ENCODE measurements at regions not wholly inside any gene's neighbourhood (a gene's known extent, or its start where the extent isn't known, plus 50 kb on each side); places are given as distances from the start of the nearest gene placed in this dataset.

DNA sequence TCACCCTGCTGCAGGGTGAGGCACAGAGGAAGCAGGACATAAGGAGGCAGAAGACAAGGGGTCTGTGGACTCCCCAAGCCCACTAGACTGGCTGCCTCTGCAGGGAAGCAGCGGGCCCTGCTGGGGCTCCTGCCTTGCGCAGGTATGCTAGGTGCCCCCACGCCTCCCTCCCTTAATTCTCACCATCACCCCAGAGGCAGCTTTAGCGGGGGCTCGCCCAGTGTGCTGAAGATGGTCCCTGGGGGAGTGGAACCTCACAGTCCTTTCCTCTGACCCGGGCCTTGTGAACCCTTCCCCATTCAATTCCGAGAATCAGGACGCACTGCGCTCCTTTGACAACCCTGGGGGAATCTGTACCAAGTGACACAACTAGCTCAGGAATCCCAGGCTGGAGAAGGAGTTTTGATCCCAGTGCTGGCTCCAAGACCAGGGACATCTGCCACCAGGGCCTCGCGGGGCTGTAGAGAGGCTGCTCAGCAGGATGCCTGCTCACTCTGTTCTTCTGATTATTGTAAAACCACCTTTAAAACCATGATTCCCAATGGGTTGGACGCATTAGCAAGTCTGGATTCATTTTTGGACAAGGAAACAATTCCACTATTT lies 468.4 kb downstream of the TCERG1L start:
- TF ChIP-seq, protein P1, sequence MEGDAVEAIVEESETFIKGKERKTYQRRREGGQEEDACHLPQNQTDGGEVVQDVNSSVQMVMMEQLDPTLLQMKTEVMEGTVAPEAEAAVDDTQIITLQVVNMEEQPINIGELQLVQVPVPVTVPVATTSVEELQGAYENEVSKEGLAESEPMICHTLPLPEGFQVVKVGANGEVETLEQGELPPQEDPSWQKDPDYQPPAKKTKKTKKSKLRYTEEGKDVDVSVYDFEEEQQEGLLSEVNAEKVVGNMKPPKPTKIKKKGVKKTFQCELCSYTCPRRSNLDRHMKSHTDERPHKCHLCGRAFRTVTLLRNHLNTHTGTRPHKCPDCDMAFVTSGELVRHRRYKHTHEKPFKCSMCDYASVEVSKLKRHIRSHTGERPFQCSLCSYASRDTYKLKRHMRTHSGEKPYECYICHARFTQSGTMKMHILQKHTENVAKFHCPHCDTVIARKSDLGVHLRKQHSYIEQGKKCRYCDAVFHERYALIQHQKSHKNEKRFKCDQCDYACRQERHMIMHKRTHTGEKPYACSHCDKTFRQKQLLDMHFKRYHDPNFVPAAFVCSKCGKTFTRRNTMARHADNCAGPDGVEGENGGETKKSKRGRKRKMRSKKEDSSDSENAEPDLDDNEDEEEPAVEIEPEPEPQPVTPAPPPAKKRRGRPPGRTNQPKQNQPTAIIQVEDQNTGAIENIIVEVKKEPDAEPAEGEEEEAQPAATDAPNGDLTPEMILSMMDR (conservative IDR thresholded peaks at IDR 0.05), result no peak
- no peak for TF ChIP-seq ZFX (IDR thresholded peaks at IDR 0.05)
